ENCODE measurements at regions not wholly inside any gene's neighbourhood (a gene's known extent, or its start where the extent isn't known, plus 50 kb on each side); places are given as distances from the start of the nearest gene placed in this dataset.
"Not testable (repeated sequence)": the region's sequence is repeated elsewhere in the genome, so short reads cannot be mapped to it uniquely, and the experiment has no call there.

GRCh38 chr14:34177466-34177865, 226.6 kb upstream of the EGLN3 start:
- DNase-seq (ENCODE audit: low spot score) = no peak

DNA sequence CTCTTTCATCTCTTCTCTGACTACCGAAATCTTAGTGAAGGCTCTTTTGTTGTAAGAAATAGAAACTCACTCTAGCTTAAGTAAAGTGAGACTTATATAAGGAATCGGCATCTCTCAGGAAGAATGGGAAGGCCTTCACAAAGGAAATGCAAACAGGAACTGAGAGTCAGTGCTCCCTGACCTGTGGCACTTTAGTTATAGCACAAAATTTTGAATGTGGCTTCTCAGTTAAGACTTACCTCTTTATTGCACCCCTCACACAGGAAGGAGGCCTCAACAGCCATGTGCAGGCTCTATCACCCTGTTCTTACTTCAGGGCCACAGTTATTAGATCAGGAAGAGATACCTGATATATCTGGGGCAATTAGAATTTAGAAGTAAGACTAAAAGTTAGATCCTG, 224.7 kb upstream of the EGLN3 start:
- DNase-seq (ENCODE audit: low spot score) = no peak

DNA sequence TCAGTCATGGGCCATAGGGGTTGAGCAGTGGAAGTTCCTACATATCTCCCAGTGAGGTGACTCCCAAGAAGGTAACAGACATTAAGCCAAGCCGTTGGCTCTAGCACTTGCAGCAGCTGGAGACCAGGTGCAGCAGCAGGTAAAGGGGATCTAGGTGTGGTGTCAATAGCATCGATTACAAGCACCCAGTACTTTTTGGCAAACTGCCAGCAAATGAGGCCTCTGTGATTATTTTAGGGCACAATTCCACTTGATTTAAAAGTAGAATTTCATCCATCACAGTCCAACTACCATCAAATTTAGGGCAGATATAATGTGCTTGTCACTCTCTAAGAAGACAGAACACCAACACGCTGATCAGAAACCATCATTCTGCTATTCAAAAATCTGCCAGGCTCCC, 224.1 kb upstream of the EGLN3 start:
- no peak for DNase-seq (ENCODE audit: low spot score)

GRCh38 chr14:34173916-34174315, 223.0 kb upstream of the EGLN3 start:
- no peak for DNase-seq (ENCODE audit: low spot score)

- DNase-seq (ENCODE audit: low spot score) = no peak
These were observed 221.9 kb upstream of the EGLN3 start for GRCh38 chr14:34172550-34173368.

- no peak for DNase-seq (ENCODE audit: low spot score)
These were observed 221.2 kb upstream of the EGLN3 start for GRCh38 chr14:34172173-34172451.

- no peak for DNase-seq (ENCODE audit: low spot score)
These were observed 220.7 kb upstream of the EGLN3 start for GRCh38 chr14:34171431-34172172.

DNA sequence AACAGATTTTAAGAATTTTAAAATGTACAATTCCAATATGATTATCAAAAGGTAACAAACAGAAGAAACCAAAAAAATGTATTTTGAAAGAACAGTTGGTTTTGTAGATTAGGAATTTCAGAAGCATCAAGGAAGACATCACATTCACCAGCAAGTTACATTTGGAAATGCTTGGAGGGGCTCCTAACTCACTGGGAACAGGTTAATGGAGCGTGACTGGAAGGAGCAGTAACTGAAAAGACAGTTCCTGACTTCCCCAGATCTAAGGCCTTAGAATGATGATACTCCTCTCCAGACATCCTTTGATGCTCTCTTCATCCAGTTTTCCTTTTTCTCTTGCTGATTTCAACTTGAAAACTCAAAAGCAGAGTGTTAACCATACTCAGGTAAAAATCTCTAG, 220.0 kb upstream of the EGLN3 start:
- no peak for DNase-seq (ENCODE audit: low spot score)

DNA sequence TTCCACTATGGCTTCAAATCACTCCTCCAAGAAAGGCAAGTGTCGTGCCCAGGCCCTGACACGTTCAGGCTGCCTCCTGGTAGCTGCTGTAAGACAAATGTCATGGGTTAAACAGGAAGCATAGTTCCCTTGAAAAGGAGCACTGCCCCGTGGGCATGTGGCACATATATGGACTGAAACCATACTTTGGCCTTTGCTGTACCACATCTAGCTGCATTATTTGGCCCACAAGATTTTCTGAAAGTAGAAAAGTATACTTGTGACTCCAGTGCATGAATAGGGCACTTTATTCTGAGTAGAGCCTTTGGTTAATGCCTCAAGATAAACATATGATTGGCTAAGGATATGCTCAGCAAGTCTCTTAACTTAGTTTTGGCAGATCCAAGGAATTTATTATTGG, 218.7 kb upstream of the EGLN3 start:
- DNase-seq (ENCODE audit: low spot score) = no peak

- DNase-seq (ENCODE audit: low spot score) = no peak
These were observed 217.8 kb upstream of the EGLN3 start for GRCh38 chr14:34168656-34169055.

DNA sequence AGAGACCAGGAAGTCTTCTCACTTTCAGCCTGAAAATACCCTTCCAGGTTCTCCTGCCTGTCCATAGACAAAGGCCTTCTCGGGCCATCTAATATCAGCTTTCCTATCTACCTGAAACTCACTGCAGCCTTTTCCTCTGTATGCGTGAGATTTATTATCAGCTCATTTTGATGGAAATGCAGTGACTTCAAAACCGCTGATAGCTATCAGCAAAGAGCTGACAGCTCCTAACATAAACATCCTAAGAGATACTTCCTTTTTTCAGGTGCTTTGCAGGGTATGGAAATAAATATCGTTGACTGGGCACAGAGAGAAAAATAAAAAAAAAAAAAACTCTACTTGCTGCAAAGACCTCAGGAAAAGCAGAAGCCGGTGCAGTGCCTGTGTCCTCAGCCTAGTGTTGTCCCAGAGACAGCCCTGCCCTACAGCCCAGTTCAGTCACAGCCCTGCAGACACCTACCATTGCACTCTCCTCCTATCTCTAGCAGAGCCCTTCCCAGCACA, 215.0 kb upstream of the EGLN3 start:
- DNase-seq (ENCODE audit: low spot score) = no peak

GRCh38 chr14:34164162-34164864, 213.4 kb upstream of the EGLN3 start:
- DNase-seq (ENCODE audit: low spot score) = no peak

DNA sequence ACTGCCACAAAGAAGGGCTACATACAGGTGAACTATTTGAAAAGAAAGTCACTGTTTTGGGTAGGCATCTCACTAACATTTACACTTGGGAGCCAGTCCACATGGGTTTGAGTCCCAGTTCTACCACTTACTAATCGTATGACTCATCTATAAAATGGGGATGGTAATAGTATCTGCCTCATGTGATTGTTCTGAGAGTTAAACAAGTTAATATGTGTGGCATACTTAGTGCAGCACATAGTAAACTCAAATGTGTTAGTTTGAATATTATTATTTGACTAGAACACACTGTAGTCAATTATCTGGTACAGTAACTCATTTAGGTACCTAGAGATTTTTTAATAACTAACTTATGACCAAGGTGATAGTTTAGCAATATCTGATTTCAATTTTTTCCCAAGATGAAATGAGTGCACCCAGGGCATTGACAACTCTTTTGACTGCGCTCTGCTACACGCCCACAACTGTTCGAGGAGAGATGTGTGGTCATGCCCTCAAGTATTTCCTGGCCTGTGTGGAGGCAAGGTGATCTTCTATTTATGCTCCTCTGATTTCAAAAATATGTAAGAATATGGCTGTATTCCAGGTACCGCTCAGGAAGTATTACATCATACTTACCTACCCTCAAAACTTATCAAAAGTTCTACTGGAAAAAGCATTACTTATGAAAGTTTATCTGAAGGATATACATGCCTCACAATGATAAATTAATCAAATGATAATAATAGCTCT, 210.6 kb upstream of the EGLN3 start:
- no peak for DNase-seq (ENCODE audit: low spot score)

- no peak for DNase-seq (ENCODE audit: low spot score)
These were observed 209.7 kb upstream of the EGLN3 start for GRCh38 chr14:34160619-34161018.

DNA sequence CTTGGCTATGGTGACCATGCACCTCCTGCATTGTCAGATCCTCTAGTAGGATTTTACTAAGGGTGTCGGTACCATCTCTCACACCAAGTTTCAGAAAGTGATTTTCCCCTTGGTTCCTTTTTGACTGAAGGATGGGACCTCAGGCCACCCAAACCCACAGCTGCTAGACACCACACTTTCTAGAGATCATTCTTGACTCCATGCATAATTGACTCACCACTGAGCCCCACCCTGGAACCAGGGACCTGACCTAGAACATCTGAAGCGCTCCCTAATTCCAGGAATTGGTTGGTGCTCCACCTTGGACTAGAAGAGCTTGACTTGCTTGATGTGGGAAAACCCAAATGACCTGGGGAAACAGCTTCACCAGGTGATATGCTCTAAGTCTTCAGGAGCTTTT, 206.8 kb upstream of the EGLN3 start:
- no peak for DNase-seq (ENCODE audit: low spot score)

GRCh38 chr14:34147461-34147860, 196.6 kb upstream of the EGLN3 start:
- no peak for DNase-seq (ENCODE audit: low spot score)

DNA sequence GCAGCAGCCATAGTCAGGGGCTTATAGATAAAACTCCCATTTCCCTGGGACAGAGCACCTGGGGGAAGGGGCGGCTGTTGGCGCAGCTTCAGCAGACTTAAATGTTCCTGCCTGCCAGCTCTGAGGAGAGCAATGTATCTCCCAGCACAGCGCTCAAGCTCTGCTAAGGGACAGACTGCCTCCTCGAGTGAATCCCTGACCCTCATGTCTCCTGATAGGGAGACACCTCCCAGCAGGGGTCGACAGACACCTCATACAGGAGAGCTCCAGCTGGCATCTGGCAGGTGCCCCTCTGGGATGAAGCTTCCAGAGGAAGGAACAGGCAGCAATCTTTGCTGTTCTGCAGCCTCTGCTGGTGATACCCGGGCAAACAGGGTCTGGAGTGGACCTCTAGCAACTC, 189.3 kb upstream of the EGLN3 start:
- DNase-seq (ENCODE audit: low spot score) = not testable (repeated sequence)

GRCh38 chr14:34139160-34140121, 188.6 kb upstream of the EGLN3 start:
- DNase-seq (ENCODE audit: low spot score) = not testable (repeated sequence)

- DNase-seq (ENCODE audit: low spot score) = no peak
These were observed 187.3 kb upstream of the EGLN3 start for GRCh38 chr14:34138175-34138574.

- no peak for DNase-seq (ENCODE audit: low spot score)
These were observed 186.3 kb upstream of the EGLN3 start for GRCh38 chr14:34137001-34137745.

Data from mesenteric fat pad (tissue), 1 donor.